ENCODE measurements at regions not wholly inside any gene's neighbourhood (a gene's known extent, or its start where the extent isn't known, plus 50 kb on each side); places are given as distances from the start of the nearest gene placed in this dataset.

DNA sequence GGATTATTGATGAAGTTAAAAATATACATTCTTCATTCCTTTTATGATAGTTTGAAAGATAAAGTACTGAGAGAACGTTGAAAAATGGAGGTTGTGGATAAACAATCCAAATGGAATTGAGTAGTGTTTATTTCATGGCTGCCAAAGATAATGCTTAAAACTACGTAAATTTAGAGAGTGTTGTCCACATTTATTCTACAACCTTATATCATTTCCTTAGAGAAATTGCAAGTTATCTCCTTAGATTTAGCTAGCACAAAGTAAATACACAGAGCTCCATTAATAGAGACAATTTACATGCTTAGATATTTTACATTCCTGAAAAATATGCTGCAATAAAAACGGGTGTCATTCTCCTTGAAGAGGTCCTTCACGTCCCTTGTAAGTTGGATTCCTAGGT is 146.5 kb upstream of the CCDC179 start:
- TF ChIP-seq, protein P1, sequence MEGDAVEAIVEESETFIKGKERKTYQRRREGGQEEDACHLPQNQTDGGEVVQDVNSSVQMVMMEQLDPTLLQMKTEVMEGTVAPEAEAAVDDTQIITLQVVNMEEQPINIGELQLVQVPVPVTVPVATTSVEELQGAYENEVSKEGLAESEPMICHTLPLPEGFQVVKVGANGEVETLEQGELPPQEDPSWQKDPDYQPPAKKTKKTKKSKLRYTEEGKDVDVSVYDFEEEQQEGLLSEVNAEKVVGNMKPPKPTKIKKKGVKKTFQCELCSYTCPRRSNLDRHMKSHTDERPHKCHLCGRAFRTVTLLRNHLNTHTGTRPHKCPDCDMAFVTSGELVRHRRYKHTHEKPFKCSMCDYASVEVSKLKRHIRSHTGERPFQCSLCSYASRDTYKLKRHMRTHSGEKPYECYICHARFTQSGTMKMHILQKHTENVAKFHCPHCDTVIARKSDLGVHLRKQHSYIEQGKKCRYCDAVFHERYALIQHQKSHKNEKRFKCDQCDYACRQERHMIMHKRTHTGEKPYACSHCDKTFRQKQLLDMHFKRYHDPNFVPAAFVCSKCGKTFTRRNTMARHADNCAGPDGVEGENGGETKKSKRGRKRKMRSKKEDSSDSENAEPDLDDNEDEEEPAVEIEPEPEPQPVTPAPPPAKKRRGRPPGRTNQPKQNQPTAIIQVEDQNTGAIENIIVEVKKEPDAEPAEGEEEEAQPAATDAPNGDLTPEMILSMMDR (conservative IDR thresholded peaks at IDR 0.05), result no peak
- no peak for TF ChIP-seq ZFX (IDR thresholded peaks at IDR 0.05)

Data from C4-2B (cell line).